Natural killer cell (primary cell): ENCODE measurements at regions not wholly inside any gene's neighbourhood (a gene's known extent, or its start where the extent isn't known, plus 50 kb on each side); places are given as distances from the start of the nearest gene placed in this dataset.

Source experiments
- ATAC-seq, 3 donors: fragments of 150-1000 bp in 2 of 3; fragments of 200-7000 bp in 1 of 3; cut with Tn5 transposase; 1 replicate in 1 of 3; 2 replicates in 2 of 3; pipeline ENCODE4 v1.10.0; 2021; ENCODE audit warnings: mild to moderate bottlenecking in 2 of 3, moderate library complexity in 2 of 3
- DNase-seq, 2 donors: peaks; one replicate each; pipeline versions ENCODE4 v3.0.0 to v3.0.0-alpha.2; 2013 to 2021; ENCODE audit warnings: mixed read lengths in 1 of 2
- H3K27ac ChIP-seq: one replicate; pipeline ENCODE4 v1.5.1; 2013; ENCODE audit warnings: mild to moderate bottlenecking, low read length
- H3K27me3 ChIP-seq: one replicate; pipeline ENCODE4 v1.6.1; 2013; ENCODE audit warnings: low read length; ENCODE audit not compliant: control insufficient read depth, insufficient read depth
- H3K36me3 ChIP-seq: one replicate; pipeline ENCODE4 v1.6.1; 2013; ENCODE audit warnings: low read length; ENCODE audit not compliant: control insufficient read depth, insufficient read depth
- H3K4me1 ChIP-seq: one replicate; pipeline ENCODE4 v1.6.1; 2013; ENCODE audit warnings: low read length; ENCODE audit not compliant: control insufficient read depth, insufficient read depth
- H3K4me3 ChIP-seq: one replicate; pipeline ENCODE4 v1.5.1; 2013; ENCODE audit warnings: low read length
- H3K9me3 ChIP-seq: one replicate; pipeline ENCODE4 v1.6.1; 2013; ENCODE audit warnings: low read length; ENCODE audit not compliant: control insufficient read depth, insufficient read depth
- H3K27ac Mint-ChIP-seq, 2 donors: one replicate each; pipeline ENCODE4 v1.8.0; 2022; ENCODE audit warnings: mild to moderate bottlenecking in 2 of 2, mixed read lengths in 2 of 2, moderate library complexity in 1 of 2
- H3K27me3 Mint-ChIP-seq, 2 donors: one replicate each; pipeline ENCODE4 v1.8.0; 2022; ENCODE audit warnings: low read depth in 2 of 2, mixed read lengths in 2 of 2
- H3K36me3 Mint-ChIP-seq: one replicate; pipeline ENCODE4 v1.8.0; 2022; ENCODE audit warnings: mixed read lengths
- H3K4me1 Mint-ChIP-seq, 2 donors: one replicate each; pipeline ENCODE4 v1.8.0; 2022; ENCODE audit warnings: mixed read lengths in 2 of 2
- H3K4me3 Mint-ChIP-seq: one replicate; pipeline ENCODE4 v1.8.0; 2022; ENCODE audit warnings: mild to moderate bottlenecking, moderate library complexity, mixed read lengths
- H3K9me3 Mint-ChIP-seq, 2 donors: one replicate each; pipeline ENCODE4 v1.8.0; 2022; ENCODE audit warnings: mixed read lengths in 2 of 2
- CTCF ChIP-seq: fragments of 200-600 bp; IDR thresholded peaks from one replicate; pipeline ENCODE4 v1.8.0; 2022; ENCODE audit warnings: antibody characterized with exemption
- WGBS: methylation state at CpG from one replicate; pipeline ENCODE4 v1.1.7; 2013; ENCODE audit warnings: missing lambda C conversion rate; ENCODE audit not compliant: insufficient coverage; 5-methylcytosine and 5-hydroxymethylcytosine counted together
- intact Hi-C: fragments of 100-400 bp; cut with micrococcal nuclease; formaldehyde crosslinking; loops from one replicate; pipeline ENCODE4 v1.14.2; 2022

DNA sequence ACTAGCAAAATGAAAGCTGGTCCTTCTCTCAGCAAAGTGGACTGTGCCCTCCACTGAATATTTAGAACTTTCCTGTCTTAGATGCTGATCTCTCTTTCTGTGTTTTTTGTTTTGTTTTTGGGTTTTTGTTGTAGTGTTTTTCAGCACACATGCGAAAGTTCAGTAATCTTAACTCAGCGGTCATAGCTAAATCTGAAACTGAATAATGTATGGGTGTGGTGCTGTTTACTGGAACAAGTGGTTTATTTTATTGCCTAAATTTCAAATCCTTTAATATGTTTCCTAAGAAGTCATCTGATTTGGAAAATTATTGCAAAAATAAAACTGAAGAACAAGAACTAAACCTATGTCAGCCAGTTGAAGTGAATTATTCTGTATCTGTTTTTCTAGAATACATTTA is 116.0 kb upstream of the LRIG3 start:
- H3K4me1 Mint-ChIP-seq = no peaks in the 10 kb centered on the region
- no peaks in the 10 kb centered on the region for H3K9me3 ChIP-seq
- intact Hi-C loops = no loop called here
- no peak overlapping the region for H3K4me3 Mint-ChIP-seq
- no peak overlapping the region for H3K27ac ChIP-seq
- H3K4me3 ChIP-seq = no peak overlapping the region
- no peak overlapping the region for H3K27ac Mint-ChIP-seq
- H3K36me3 ChIP-seq = no peaks in the 10 kb centered on the region
- TF ChIP-seq CTCF = no peak
- ATAC-seq = no peak
- no peaks in the 10 kb centered on the region for H3K36me3 Mint-ChIP-seq
- no peaks in the 10 kb centered on the region for H3K27me3 Mint-ChIP-seq
- WGBS = 87% methylated on average over 2 of the region's 2 CpGs
- H3K27me3 ChIP-seq = no peaks in the 10 kb centered on the region
- DNase-seq = no peak
- no peaks in the 10 kb centered on the region for H3K4me1 ChIP-seq
- peaks cover 21 to 22% of the 10 kb centered on the region in 2 donors for H3K9me3 Mint-ChIP-seq

- TF ChIP-seq CTCF = no peak
- no peaks in the 10 kb centered on the region for H3K36me3 ChIP-seq
- H3K4me1 ChIP-seq = no peaks in the 10 kb centered on the region
- ATAC-seq (no peak), DNase-seq (no peak)
- no peak overlapping the region for H3K27ac ChIP-seq
- Mint-ChIP-seq H3K4me1 (no peaks in the 10 kb centered on the region), H3K9me3 (peaks cover 15 to 16% of the 10 kb centered on the region in 2 donors), H3K27me3 (no peaks in the 10 kb centered on the region), H3K27ac (no peak overlapping the region), H3K36me3 (no peaks in the 10 kb centered on the region), H3K4me3 (no peak overlapping the region)
- H3K9me3 ChIP-seq = no peaks in the 10 kb centered on the region
- H3K27me3 ChIP-seq = no peaks in the 10 kb centered on the region
- H3K4me3 ChIP-seq = no peak overlapping the region
- intact Hi-C loops = no loop called here
These were observed 111.0 kb upstream of the LRIG3 start for GRCh38 chr12:59031313-59031712.

DNA sequence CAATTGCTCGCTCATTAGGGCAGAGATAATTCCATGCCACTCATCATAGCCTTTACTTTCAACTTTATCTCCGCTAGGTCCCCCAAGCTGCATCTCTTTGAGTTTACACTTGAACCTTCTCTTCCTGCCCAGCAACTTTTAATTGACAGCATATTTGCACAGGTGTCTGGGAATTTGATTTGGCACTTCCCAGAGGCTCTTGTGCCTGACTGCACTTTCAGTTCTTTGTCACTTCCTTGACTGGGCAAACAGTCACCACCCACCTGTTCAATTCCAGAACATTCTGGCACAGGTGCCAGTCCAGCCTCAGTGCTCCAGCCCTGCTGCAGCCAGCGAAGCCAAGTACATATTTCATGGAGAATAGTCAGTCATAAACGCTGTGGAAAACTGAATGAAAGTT is 110.1 kb upstream of the LRIG3 start:
- Mint-ChIP-seq H3K9me3 (peaks cover 12 to 16% of the 10 kb centered on the region in 2 donors), H3K4me3 (no peak overlapping the region), H3K27ac (no peak overlapping the region), H3K36me3 (no peaks in the 10 kb centered on the region), H3K4me1 (no peaks in the 10 kb centered on the region), H3K27me3 (no peaks in the 10 kb centered on the region)
- Histone ChIP-seq H3K36me3 (no peaks in the 10 kb centered on the region), H3K27me3 (no peaks in the 10 kb centered on the region), H3K9me3 (no peaks in the 10 kb centered on the region), H3K4me3 (no peak overlapping the region), H3K27ac (no peak overlapping the region), H3K4me1 (no peaks in the 10 kb centered on the region)
- DNase-seq (no peak), ATAC-seq (no peak)
- TF ChIP-seq CTCF = no peak
- intact Hi-C loops = no loop called here
- WGBS = 86% methylated on average over 4 of the region's 4 CpGs

- Histone ChIP-seq H3K4me1 (no peaks in the 10 kb centered on the region), H3K36me3 (no peaks in the 10 kb centered on the region), H3K27me3 (no peaks in the 10 kb centered on the region), H3K27ac (no peak overlapping the region), H3K9me3 (no peaks in the 10 kb centered on the region), H3K4me3 (no peak overlapping the region)
- no peak overlapping the region for H3K4me3 Mint-ChIP-seq
- no CpG with 5 or more reads among the region's 3 CpGs for WGBS
- no peak for ATAC-seq
- intact Hi-C loops = no loop called here
- H3K4me1 Mint-ChIP-seq = no peaks in the 10 kb centered on the region
- TF ChIP-seq CTCF = no peak
- peaks cover 12 to 17% of the 10 kb centered on the region in 2 donors for H3K9me3 Mint-ChIP-seq
- H3K36me3 Mint-ChIP-seq = no peaks in the 10 kb centered on the region
- H3K27ac Mint-ChIP-seq = no peak overlapping the region
- no peak for DNase-seq
- no peaks in the 10 kb centered on the region for H3K27me3 Mint-ChIP-seq
These were observed 106.9 kb upstream of the LRIG3 start for GRCh38 chr12:59027199-59027598.
